ENCODE measurements at regions not wholly inside any gene's neighbourhood (a gene's known extent, or its start where the extent isn't known, plus 50 kb on each side); places are given as distances from the start of the nearest gene placed in this dataset.
"Not testable (repeated sequence)": the region's sequence is repeated elsewhere in the genome, so short reads cannot be mapped to it uniquely, and the experiment has no call there.

GRCh38 chrX:113154315-113154714 lies 313.7 kb upstream of the AMOT start:
- not testable (repeated sequence) for TF ChIP-seq CTCF, POLR2A (IDR thresholded peaks at IDR 0.05)

Measured in tibial nerve (tissue), 3 donors.